SK-N-SH (cell line): ENCODE measurements at regions not wholly inside any gene's neighbourhood (a gene's known extent, or its start where the extent isn't known, plus 50 kb on each side); places are given as distances from the start of the nearest gene placed in this dataset.

Experiments
- CTCF ChIA-PET: fragments of 300-600, 350-600 bp; formaldehyde crosslinking; extraction: SDS; loops from one replicate; lab custom pipeline; 2021; lab: Yijun Ruan, JAX
- POLR2A ChIA-PET: fragments of 350-600 bp; sonication (Branson Sonifier 250); formaldehyde crosslinking; extraction: SDS; loops from one replicate; lab custom pipeline; 2020; ENCODE audit warnings: antibody characterized with exemption, inconsistent platforms; lab: Yijun Ruan, JAX
- DNase-seq: peaks from one replicate; pipeline ENCODE4 v3.0.0; 2012
- H2AFZ ChIP-seq: fragments of 200-600 bp; sonication (generic); 2 replicates; pipeline ENCODE4 v1.8.1; 2016; ENCODE audit warnings: antibody characterized with exemption, mild to moderate bottlenecking, low read depth
- H3F3A ChIP-seq: fragments of 200-600 bp; sonication (generic); replicated peaks from 2 replicates; pipeline ENCODE3; 2016; ENCODE audit warnings: antibody characterized with exemption, mild to moderate bottlenecking; ENCODE audit not compliant: insufficient read depth
- H3K27ac ChIP-seq, 2 experiments: fragments of 200-500 bp in 1 of 2; fragments of 200-600 bp in 1 of 2; sonication (Bioruptor generic) in 1 of 2; sonication (generic), shearing (Covaris generic) in 1 of 2; 2 replicates each; pipeline versions ENCODE4 v1.5.1 to v1.6.1; 2014 to 2016; ENCODE audit warnings: low read depth in 2 of 2, inconsistent platforms in 1 of 2, low read length in 1 of 2, mild to moderate bottlenecking in 1 of 2, mixed read lengths in 1 of 2
- H3K27me3 ChIP-seq: fragments of 200-600 bp; sonication (generic), shearing (Covaris generic); 2 replicates; pipeline ENCODE4 v1.6.1; 2016; ENCODE audit warnings: mixed run types; ENCODE audit not compliant: insufficient read depth
- H3K36me3 ChIP-seq, 2 experiments: fragments of 200-500 bp in 1 of 2; fragments of 200-600 bp in 1 of 2; sonication (Bioruptor generic) in 1 of 2; sonication (generic) in 1 of 2; replicated peaks in 1 of 2; 2 replicates each; pipeline versions ENCODE3 to v1.5.1; 2014 to 2016; ENCODE audit warnings: low read length in 1 of 2, mild to moderate bottlenecking in 1 of 2; ENCODE audit not compliant: insufficient read depth in 2 of 2, control insufficient read depth in 1 of 2
- H3K4me1 ChIP-seq, 2 experiments: fragments of 200-500 bp in 1 of 2; fragments of 200-600 bp in 1 of 2; sonication (Bioruptor generic) in 1 of 2; sonication (generic), shearing (Covaris generic) in 1 of 2; 2 replicates each; pipeline versions ENCODE4 v1.5.1 to v1.6.1; 2014 to 2016; ENCODE audit warnings: low read depth in 1 of 2, low read length in 1 of 2, mixed run types in 1 of 2; ENCODE audit not compliant: insufficient read depth in 2 of 2, control insufficient read depth in 1 of 2
- H3K4me2 ChIP-seq: fragments of 200-600 bp; sonication (generic), shearing (Covaris generic); 2 replicates; pipeline ENCODE4 v1.6.1; 2017; ENCODE audit warnings: mixed run types
- H3K4me3 ChIP-seq, 2 experiments: fragments of 200-500 bp in 1 of 2; fragments of 200-600 bp in 1 of 2; sonication (Bioruptor generic) in 1 of 2; sonication (generic), shearing (Covaris generic) in 1 of 2; 2 replicates each; pipeline versions ENCODE4 v1.5.1 to v1.8.1; 2014 to 2016; ENCODE audit warnings: low read depth in 2 of 2, inconsistent platforms in 1 of 2, low read length in 1 of 2, mild to moderate bottlenecking in 1 of 2, mixed read lengths in 1 of 2, moderate library complexity in 1 of 2
- H3K79me2 ChIP-seq: fragments of 200-600 bp; sonication (generic); 2 replicates; pipeline ENCODE4 v1.8.1; 2017; ENCODE audit warnings: mild to moderate bottlenecking; ENCODE audit not compliant: insufficient read depth
- H3K9ac ChIP-seq: fragments of 200-600 bp; sonication (generic); 2 replicates; pipeline ENCODE4 v1.6.1; 2017; ENCODE audit warnings: mixed run types
- H3K9me2 ChIP-seq: fragments of 200-600 bp; sonication (generic); 2 replicates; pipeline ENCODE4 v1.6.1; 2017; ENCODE audit warnings: mixed run types
- H3K9me3 ChIP-seq: fragments of 200-600 bp; sonication (generic); 2 replicates; pipeline ENCODE4 v1.6.1; 2017; ENCODE audit warnings: mixed run types, mild to moderate bottlenecking, moderate library complexity
- H4K20me1 ChIP-seq: fragments of 200-600 bp; sonication (generic); 2 replicates; pipeline ENCODE4 v1.6.1; 2017; ENCODE audit warnings: mild to moderate bottlenecking, mixed run types; ENCODE audit not compliant: insufficient read depth
- CHD2 ChIP-seq: fragments of 150-350 bp; IDR thresholded peaks from 2 replicates; pipeline ENCODE4 v1.6.1; 2018; ENCODE audit warnings: low read length; ENCODE audit not compliant: partially characterized antibody
- CTCF ChIP-seq: fragments of 200-600 bp; sonication (generic); IDR thresholded peaks from 2 replicates; pipeline ENCODE4 v1.6.1; 2017; ENCODE audit warnings: antibody characterized with exemption, mild to moderate bottlenecking, moderate library complexity
- FOSL2 ChIP-seq: IDR thresholded peaks from 2 replicates; pipeline ENCODE4 v1.4.0; 2012; ENCODE audit warnings: low read depth, mild to moderate bottlenecking, moderate library complexity, borderline replicate concordance
- FOXJ3 ChIP-seq: sonication (generic); formaldehyde crosslinking; IDR thresholded peaks from 2 replicates; pipeline ENCODE4 v1.5.1; 2020; ENCODE audit warnings: mild to moderate bottlenecking, missing genetic modification reagents
- FOXM1 ChIP-seq: IDR thresholded peaks from 2 replicates; pipeline ENCODE4 v1.4.0; 2012; ENCODE audit warnings: low read depth, mild to moderate bottlenecking
- GABPA ChIP-seq: IDR thresholded peaks from 2 replicates; pipeline ENCODE4 v1.4.0; 2012; ENCODE audit warnings: low read depth, mild to moderate bottlenecking
- JUND ChIP-seq: IDR thresholded peaks from 2 replicates; pipeline ENCODE4 v1.4.0; 2012
- POLR2AphosphoS5 ChIP-seq: IDR thresholded peaks from 2 replicates; pipeline ENCODE4 v1.6.1; 2012; ENCODE audit warnings: low read depth, low read length
- RCOR1 ChIP-seq: fragments of 150-350 bp; IDR thresholded peaks from 2 replicates; pipeline ENCODE4 v1.6.1; 2017; ENCODE audit warnings: antibody characterized with exemption, low read length
- REST ChIP-seq: IDR thresholded peaks from 2 replicates; pipeline ENCODE4 v1.6.1; 2012; ENCODE audit warnings: mild to moderate bottlenecking, low read depth, low read length, moderate library complexity
- RXRA ChIP-seq: IDR thresholded peaks from 2 replicates; pipeline ENCODE4 v1.4.0; 2012; ENCODE audit warnings: low read depth, mild to moderate bottlenecking, borderline replicate concordance
- TCF12 ChIP-seq: IDR thresholded peaks from 2 replicates; pipeline ENCODE4 v1.4.0; 2012
- USF1 ChIP-seq: IDR thresholded peaks from 2 replicates; pipeline ENCODE4 v1.4.0; 2012; ENCODE audit warnings: low read depth, borderline replicate concordance
- WGBS: methylation state at CpG from one replicate; pipeline ENCODE4 v1.1.6; 2017; ENCODE audit warnings: low lambda C conversion rate; 5-methylcytosine and 5-hydroxymethylcytosine counted together
- TF ChIP-seq, protein P1 (sequence below): fragments of 150-350 bp; IDR thresholded peaks from 2 replicates; pipeline ENCODE4 v1.6.1; 2017; ENCODE audit warnings: antibody characterized with exemption, low read length, low read depth, borderline replicate concordance
- TF ChIP-seq, protein P2 (sequence below): fragments of 150-350 bp; IDR thresholded peaks from 2 replicates; pipeline ENCODE4 v1.6.1; 2016; ENCODE audit warnings: mild to moderate bottlenecking, low read depth, low read length
- TF ChIP-seq, protein P3 (sequence below): IDR thresholded peaks from 2 replicates; pipeline ENCODE4; 2012
- TF ChIP-seq, protein P4 (sequence below): IDR thresholded peaks from 2 replicates; pipeline ENCODE4 v1.4.0; 2012; ENCODE audit warnings: low read depth

- Histone ChIP-seq H3F3A (no peaks in the 10 kb centered on the region), H3K4me1 (peaks cover 0 to 4% of the 10 kb centered on the region in 2 experiments; a peak in 1 of 4 replicates), H3K9me3 (no peaks in the 10 kb centered on the region), H3K27me3 (no peaks in the 10 kb centered on the region), H2AFZ (no peak overlapping the region), H4K20me1 (no peaks in the 10 kb centered on the region), H3K9me2 (no peaks in the 10 kb centered on the region), H3K27ac (no peak overlapping the region), H3K79me2 (no peaks in the 10 kb centered on the region), H3K4me3 (no peak overlapping the region), H3K9ac (no peak overlapping the region), H3K36me3 (peaks cover 0 to 7% of the 10 kb centered on the region in 2 experiments), H3K4me2 (no peak overlapping the region)
- no peak for DNase-seq
- WGBS = 69% methylated on average over 2 of the region's 2 CpGs
- TF ChIP-seq GABPA (no peak), RCOR1 (no peak), CHD2 (no peak), JUND (no peak), REST (no peak), FOXJ3 (no peak), RXRA (no peak), TCF12 (no peak), POLR2AphosphoS5 (no peak), FOXM1 (no peak), FOSL2 (no peak), USF1 (no peak), CTCF (no peak)
- TF ChIP-seq, protein P1, sequence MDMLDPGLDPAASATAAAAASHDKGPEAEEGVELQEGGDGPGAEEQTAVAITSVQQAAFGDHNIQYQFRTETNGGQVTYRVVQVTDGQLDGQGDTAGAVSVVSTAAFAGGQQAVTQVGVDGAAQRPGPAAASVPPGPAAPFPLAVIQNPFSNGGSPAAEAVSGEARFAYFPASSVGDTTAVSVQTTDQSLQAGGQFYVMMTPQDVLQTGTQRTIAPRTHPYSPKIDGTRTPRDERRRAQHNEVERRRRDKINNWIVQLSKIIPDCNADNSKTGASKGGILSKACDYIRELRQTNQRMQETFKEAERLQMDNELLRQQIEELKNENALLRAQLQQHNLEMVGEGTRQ = no peak
- TF ChIP-seq, protein P2, sequence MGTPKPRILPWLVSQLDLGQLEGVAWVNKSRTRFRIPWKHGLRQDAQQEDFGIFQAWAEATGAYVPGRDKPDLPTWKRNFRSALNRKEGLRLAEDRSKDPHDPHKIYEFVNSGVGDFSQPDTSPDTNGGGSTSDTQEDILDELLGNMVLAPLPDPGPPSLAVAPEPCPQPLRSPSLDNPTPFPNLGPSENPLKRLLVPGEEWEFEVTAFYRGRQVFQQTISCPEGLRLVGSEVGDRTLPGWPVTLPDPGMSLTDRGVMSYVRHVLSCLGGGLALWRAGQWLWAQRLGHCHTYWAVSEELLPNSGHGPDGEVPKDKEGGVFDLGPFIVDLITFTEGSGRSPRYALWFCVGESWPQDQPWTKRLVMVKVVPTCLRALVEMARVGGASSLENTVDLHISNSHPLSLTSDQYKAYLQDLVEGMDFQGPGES = no peak
- TF ChIP-seq, protein P3, sequence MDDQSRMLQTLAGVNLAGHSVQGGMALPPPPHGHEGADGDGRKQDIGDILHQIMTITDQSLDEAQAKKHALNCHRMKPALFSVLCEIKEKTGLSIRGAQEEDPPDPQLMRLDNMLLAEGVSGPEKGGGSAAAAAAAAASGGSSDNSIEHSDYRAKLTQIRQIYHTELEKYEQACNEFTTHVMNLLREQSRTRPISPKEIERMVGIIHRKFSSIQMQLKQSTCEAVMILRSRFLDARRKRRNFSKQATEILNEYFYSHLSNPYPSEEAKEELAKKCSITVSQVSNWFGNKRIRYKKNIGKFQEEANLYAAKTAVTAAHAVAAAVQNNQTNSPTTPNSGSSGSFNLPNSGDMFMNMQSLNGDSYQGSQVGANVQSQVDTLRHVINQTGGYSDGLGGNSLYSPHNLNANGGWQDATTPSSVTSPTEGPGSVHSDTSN = no peak
- TF ChIP-seq, protein P4, sequence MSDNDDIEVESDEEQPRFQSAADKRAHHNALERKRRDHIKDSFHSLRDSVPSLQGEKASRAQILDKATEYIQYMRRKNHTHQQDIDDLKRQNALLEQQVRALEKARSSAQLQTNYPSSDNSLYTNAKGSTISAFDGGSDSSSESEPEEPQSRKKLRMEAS = no peak
- ChIA-PET CTCF (no interaction called here), POLR2A (no interaction called here)
Measured at GRCh38 chr9:28620661-28621060, 1047.4 kb upstream of the C9orf72 start.
